HG02981 (cell line): ENCODE measurements at regions not wholly inside any gene's neighbourhood (a gene's known extent, or its start where the extent isn't known, plus 50 kb on each side); places are given as distances from the start of the nearest gene placed in this dataset.

Source experiments
- ATAC-seq: cut with Tn5 transposase; IDR thresholded peaks from one replicate; pipeline ENCODE4 v1.9.1; 2021; ENCODE audit warnings: mild to moderate bottlenecking, moderate library complexity; ENCODE audit not compliant: unreplicated experiment

DNA sequence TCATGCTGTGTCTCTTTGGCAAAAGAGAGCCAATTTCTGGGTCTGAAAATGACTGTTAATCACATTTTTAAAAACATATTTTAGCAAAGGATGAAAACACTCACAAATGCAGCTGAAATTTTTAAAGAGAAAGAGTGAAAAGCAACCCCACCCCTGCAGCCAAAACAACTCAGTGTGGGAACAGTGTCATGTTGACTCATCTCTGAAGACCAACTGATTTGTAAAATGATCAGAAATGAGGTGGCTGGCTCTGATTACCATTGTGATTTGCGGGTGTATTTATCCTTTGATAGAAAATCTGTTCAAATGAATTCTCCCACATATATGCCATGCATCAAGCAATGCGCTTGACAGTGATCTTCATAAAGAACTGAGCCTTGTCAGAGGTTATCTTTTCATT, 287.0 kb upstream of the ESRRG start:
- no peak for ATAC-seq

DNA sequence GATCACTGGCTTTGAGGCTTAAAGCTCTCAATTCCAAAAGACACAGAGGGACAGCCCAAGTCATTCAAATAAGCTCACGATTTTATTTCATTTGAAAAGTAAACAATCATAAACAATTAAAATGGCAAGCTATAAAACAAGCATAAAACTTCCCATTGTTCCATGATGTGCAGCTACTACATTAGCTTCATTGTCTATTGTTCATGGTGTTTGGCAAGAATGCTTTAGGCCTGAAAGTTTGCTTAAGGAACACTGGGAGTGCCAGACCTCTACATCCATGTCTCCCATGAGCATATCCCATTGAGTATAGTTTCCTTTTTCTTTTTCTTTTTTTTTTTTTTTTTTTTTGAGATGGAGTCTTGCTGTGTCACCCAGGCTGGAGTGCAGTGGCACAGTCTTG, 286.1 kb upstream of the ESRRG start:
- no peak for ATAC-seq

DNA sequence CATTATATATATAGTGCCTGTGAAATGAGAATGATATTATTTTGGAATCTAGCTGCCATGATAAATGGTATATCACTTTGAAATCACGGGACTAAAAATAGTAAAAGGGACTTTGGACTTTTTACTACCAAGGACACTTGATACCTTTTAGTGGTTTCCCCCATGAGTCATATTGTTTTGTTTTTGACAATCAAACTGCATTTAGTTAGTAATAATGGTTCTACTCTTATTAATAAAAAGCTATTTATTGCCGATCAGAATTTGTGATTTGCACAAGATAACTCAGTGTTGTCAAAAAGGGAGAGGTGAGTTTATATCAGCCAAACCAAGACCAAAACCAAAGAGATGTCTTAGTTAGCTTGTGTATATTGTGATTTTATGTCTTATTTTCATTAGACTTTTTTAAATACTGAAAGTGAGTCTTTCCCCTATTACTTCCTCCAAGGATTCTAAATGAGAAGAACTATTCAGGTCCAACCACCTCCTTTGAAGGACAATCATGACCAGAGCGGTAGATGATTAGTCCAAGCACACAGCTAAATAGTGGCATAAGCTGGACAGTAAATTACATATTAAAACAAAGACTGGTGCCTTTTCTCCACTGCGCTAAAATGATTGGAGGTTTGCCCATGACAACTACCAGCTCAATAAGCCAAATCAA, 281.7 kb upstream of the ESRRG start:
- no peak for ATAC-seq

DNA sequence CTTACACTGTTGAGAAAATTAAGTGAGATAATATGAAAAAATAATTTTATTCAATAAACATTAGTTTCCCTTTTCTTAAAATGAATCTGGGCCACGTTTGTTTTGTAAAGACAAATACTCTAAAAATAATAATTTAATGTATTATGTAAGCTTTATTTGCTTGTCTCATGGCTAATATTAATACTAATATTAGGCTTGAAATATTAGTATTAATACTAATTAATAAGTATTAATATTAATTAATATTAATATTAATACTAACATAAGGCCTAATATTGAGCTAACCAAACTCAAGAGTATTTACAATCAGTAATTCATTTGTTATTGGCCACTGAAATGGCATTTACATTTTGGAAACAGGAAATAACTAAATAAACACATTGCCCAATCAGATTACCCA, 280.1 kb upstream of the ESRRG start:
- ATAC-seq = no peak

DNA sequence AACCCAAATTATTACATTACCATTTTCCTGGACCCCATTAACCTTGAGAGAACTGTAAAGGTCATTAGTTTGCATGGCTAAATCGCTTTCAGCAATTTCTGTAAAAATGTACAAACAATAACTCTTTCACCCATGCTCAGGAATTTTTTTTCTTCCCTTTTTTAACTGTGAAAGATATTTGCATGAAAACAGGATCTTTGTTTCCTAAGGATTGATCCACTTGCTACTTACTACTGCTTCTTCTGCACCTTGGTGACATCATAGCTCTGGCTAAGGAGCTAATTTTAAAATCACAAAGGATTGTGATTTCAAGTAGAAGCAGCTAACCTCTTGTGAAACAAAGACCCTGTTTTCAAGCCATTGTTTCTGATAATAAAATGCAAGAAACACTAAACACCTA, 274.6 kb upstream of the ESRRG start:
- ATAC-seq = no peak

DNA sequence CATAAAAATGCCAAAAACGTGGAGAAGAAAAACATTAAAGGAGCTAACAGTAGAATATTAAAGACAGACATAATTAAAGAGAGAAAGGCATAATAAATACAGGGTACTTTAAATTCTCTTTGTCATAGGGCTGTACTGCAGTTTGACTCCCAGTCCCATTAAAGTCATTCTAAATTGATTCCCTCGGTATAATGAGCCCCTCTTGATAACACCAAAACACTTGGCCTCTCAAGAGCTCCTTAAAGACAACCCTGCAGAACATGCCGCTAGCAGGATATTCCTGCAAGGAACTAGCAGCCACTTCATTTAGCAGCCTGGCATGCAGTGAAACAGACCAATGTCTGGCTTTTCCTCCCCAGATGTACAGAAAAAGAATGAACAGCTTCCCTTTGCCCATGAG, 273.8 kb upstream of the ESRRG start:
- ATAC-seq = no peak

DNA sequence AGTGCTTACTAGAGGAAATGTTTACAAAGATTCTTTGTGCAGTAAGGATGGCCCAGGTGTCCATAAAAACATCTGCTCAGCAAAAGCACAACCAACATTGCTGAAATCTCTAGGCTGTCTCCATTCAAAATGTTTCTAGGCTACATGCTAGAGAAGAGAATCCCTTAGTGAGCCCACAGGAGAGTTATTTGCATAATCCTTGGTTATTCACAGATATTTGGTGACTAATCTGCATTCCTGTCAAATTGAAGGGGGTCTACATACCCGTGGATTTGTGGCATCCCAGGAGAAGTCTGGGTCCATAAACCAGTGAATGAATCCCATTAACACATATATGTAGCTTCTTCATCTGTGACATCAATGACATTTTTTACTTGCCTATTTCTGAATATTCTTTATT, 261.3 kb upstream of the ESRRG start:
- no peak for ATAC-seq

DNA sequence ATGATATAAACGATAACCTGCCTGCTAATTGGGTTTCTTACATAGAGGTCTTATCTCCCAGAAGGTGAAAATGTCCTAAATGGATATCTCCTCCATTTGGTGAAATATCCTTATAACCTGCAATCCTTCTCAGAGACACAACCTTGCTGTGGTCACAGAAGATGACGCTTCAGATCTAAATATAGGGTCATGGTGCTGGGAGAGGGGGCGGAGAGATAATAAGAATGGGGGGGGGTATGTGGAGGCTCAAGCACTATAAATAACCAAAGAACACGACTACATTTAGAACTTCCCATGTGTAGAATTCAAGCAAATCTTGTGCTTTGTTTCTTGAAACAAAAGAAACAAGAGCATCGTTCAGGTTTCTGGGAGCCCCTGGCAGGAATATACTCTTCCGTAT, 260.6 kb upstream of the ESRRG start:
- no peak for ATAC-seq

DNA sequence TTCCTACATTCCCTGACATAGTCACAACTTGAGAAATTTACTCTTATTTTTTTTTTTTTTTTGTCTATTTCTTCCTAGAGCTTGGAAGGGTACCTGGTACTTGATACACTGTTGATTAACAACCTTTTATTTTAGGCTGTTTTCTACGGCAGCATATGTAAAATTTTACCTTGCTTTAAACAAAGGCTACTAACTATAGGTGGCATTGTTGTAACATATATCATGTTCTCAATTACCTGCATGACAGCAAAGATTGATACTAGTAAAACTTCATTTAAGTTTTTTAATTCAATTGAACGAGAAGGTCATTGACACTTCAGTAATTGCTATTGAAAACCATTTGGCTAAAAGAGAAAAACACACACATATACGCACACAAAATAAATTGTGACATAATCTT, 238.3 kb upstream of the ESRRG start:
- no peak for ATAC-seq

DNA sequence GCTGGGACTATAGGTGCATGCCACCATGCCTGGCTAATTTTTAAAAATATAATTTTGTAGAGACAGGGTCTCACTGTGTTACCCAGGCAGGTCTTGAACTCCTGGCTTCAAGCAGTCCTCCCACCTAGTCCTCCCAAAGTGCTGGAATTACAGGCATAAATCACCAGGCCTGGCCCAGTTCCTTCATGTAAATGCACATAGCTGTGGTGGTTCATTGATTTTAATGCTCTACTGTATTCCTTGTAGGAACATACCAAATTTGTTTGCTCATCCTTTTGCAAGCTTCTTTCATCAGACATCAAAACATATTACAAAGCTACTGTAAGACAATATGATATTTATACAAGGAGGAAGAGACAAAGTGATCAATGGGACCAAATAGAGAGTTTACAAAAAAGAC, 237.5 kb upstream of the ESRRG start:
- no peak for ATAC-seq

DNA sequence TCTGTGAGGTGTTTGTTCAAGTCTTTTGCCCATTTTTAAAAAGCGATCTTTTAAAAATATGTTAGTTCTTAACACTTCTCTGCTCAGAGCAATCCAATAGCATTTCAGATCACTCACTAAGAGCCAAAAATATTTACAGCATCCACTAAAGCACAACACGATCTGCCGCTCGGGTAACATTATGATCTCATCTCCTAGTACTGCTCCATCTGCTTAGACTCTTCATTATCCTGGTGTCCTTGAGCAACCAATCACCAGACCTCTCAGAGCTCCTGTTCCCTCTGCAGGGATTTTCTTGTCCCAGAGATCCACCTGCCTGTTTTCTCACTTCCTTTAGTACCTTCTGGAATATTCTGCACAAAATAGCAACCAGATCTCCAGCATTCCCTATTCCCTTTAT, 235.3 kb upstream of the ESRRG start:
- ATAC-seq = no peak

DNA sequence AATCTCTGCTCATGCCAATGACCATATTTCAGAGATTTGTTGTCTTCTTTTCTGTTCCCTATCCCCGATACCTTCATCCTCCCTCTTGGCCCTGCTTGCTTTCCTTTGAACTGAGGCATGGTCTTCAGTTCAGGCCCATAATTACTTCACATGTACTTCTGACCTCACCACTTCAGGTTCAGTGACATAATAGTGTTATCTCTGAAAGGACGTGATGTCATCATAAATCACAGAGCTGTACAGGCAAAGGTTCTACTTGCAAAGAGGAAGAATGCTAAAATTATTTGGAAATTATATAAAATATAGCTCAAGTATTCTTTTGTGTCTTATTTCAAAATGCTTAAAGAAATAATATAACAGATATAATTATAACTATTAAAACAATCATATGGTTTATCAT, 230.3 kb upstream of the ESRRG start:
- no peak for ATAC-seq

DNA sequence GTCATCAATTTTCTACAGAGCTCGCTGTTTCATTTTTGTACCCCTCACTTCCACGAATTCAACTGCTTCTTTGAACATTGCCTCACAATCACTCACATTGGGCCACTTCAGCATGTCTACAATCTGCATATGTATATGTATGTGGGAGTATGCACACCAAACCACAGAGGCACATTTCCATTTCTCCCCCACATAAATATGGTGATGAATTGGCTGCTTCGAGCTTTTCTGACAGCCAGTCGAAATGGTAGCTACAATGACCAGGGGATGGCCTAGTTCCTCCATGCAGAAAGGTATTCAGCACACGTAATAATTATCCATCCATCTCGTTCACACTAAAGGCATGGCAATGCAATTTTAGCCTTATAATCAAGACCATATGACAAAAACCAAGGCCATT, 229.6 kb upstream of the ESRRG start:
- no peak for ATAC-seq

DNA sequence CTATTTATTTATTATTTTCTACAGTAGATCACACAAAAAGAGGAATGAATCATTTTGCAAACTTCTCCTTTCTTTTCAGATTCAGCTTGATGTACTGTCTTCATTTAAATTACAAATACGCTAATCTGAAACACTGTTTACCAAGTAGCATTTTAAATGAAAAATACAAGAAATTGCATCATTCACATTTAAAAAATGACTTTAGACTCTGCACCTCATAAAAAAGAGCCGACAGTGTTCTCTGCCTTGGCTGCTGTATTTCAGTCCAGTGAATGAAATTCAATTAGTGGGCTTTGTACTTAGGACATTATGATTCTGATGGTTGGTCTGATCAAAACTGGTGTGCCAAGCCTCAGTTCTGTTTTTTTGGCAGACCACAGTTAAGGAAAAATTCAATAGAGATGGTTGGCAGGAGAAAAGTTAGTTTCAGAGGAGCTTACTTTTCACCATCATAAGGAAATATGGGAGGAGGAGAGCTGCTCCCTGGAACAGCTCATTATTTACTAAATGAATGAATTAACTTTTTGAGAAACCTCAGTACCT, 222.4 kb upstream of the ESRRG start:
- no peak for ATAC-seq

DNA sequence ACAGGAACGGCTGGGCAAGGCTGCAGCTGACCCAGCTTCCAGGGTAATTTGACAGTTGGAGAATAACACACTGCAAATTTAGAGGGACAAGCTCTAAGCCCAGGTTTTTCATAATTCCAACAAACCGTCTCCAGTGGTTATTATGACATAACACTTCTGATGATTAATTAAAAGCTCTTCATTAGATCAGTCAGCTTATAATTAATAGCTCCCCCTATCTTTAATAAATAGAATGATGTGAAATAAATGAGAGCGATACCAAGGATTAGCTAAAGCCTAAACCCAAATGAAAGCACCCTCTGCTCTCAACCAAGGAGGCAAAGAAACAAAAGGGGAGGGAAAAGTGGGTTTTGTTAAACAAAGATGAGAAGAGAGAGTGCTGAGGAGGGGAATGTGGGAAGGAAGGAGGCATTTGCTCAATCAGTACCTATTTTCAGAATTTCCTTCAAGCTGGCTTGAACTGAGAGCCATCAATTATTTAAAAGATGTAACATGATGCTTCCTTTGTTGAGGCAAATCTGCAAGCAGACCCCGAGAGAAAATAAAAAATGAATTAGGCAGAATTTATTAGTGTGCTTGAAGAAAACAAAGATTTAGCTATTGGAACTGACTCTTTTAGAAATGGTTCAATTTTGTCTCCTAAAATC, 221.8 kb upstream of the ESRRG start:
- ATAC-seq = no peak

DNA sequence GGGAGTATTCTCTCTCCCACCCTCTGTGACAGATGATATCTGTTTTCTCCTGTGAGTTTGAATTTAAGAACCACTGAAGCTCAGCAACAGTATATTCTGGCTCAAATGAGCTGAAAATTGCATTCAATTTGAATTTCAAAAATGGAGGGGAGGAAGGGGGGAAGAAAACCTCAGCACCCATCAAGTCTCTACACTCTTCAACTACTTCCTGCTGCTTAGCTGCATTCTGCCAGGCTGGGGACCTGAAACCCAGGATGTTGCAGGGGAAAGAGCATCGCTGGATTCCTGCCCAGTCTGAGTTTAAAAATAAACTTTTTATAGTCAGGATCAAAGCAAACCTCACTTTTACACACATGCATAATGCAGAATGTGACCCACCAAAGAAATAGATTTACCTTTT, 214.3 kb upstream of the ESRRG start:
- ATAC-seq = no peak

DNA sequence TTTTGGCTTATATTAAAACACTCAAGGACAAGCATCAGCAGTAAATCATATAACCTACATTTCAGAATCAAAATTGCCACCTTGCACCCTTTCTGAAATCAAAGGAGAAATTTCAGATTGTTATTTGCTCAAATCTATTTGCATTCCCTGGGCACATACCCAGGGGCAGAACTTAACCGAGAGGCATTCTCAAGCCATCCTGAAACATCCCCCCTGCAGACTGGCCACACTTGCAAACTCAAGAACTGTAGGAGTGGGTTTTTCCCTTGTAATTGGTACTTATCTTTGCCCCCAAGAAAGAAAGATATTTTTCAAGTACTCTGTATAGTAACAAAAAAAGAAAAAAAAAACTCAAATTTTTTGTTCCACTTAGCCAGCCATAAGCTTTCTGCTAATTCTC, 213.6 kb upstream of the ESRRG start:
- ATAC-seq = no peak

DNA sequence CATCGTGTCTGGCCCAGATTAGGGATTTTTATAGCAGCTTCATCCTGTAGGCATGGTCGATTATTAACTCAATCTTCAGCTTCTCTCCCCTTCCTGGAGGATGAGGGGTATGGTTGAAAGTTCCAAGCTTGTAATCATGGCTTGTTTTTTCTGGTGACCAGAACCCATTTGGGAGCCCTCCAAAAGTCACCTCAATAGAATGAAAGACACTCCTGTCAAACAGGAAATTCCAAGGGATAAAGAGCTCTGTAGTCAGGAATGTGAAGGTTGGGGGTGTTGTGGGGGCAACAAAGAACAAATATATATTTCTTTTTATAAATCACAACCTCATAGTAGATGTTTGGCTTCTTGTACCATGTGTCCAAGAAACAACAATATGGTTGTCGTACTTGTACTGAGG, 212.7 kb upstream of the ESRRG start:
- no peak for ATAC-seq

DNA sequence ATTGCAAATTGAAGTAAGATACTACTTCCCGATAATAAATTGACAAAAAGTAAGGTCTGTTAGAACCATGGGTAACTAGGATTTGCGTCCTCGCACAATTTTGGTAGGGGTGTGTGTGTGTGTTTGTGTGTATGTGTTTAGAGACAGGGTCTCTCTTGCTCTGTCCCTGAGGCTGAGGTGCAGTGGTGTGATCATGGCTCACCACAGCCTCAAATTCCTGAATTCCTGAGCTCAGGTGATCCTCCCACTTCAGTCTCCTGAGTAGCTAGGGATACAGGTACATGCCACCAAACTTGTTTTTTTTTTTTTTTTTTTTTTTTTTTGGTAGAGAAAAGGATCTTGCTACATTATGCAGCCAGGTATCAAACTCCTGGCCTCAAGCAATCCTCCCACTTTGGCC, 209.2 kb upstream of the ESRRG start:
- ATAC-seq = no peak

DNA sequence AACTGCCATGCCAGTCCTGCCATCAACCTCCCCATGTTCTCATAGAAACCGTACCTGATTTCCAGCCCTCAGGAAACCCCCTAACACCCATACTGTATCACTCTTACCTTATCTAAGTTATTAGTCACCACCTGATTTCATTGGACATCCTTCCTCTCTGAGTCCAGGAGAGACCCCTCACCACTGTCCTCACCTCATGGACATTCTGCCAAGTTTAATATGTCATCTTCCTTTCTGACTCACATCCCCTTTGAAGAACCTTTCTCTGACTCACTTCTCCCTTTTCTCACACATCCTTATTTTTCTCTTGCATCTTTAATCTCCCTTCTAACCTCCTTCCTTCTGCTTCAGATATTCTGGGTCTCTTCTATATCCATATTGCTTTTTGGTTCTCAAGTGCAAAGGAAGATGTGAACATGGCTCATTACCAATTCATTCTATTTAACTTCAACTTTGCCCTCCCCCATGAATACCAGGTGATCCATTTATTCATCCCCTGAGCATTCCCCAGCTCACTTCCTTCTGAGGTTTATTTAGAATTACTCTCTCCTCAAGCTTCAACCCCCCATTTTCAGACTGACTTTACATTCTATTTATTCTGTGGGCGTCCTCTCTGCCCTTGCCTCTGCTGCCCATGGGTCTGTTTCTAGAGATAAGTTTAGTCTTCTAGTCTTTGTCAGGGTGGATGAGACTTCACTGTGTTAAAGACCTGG, 206.8 kb upstream of the ESRRG start:
- no peak for ATAC-seq

DNA sequence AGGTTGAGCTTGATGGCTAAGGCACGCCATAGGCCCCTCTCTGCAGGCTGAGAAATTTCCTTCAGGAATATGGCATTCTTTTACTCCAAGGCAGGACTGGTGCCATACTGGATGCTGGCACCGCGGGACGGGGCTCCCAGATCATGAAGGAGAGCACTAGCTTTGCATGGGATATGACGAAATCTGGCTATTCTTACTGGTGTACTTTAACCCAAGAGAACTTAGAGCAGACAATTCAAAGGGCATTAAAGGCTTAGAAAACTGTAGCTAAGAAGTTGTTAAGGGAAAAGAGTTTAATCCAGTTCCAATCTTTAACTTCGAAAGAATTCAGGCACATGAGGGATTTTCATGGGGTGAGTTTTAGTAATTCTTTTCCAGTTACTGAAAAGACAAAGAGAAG, 204.4 kb upstream of the ESRRG start:
- no peak for ATAC-seq
